ENCODE measurements at regions not wholly inside any gene's neighbourhood (a gene's known extent, or its start where the extent isn't known, plus 50 kb on each side); places are given as distances from the start of the nearest gene placed in this dataset.

- ATAC-seq (ENCODE audit: low read depth) (no peak), DNase-seq (ENCODE audit: low spot score) (no peak)
- peaks cover 5% of the 10 kb centered on the region for H3K4me1 ChIP-seq (ENCODE audit: insufficient read depth, poor library complexity, severe bottlenecking)
- no peaks in the 10 kb centered on the region for H3K27me3 ChIP-seq (ENCODE audit: insufficient read depth, poor library complexity, severe bottlenecking)
- TF ChIP-seq, protein P1, sequence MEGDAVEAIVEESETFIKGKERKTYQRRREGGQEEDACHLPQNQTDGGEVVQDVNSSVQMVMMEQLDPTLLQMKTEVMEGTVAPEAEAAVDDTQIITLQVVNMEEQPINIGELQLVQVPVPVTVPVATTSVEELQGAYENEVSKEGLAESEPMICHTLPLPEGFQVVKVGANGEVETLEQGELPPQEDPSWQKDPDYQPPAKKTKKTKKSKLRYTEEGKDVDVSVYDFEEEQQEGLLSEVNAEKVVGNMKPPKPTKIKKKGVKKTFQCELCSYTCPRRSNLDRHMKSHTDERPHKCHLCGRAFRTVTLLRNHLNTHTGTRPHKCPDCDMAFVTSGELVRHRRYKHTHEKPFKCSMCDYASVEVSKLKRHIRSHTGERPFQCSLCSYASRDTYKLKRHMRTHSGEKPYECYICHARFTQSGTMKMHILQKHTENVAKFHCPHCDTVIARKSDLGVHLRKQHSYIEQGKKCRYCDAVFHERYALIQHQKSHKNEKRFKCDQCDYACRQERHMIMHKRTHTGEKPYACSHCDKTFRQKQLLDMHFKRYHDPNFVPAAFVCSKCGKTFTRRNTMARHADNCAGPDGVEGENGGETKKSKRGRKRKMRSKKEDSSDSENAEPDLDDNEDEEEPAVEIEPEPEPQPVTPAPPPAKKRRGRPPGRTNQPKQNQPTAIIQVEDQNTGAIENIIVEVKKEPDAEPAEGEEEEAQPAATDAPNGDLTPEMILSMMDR (IDR thresholded peaks at IDR 0.05; ENCODE audit: poor library complexity, severe bottlenecking): no peak
- H3K4me3 ChIP-seq (ENCODE audit: severe bottlenecking): no peak overlapping the region
- no peaks in the 10 kb centered on the region for H3K36me3 ChIP-seq (ENCODE audit: low read depth)
- H3K27ac ChIP-seq (ENCODE audit: poor library complexity, severe bottlenecking): no peak overlapping the region
- H3K9me3 ChIP-seq (ENCODE audit: severe bottlenecking): no peaks in the 10 kb centered on the region
These were observed 243.2 kb downstream of the ANKRD60 start for GRCh38 chr20:57985278-57985677.

DNA sequence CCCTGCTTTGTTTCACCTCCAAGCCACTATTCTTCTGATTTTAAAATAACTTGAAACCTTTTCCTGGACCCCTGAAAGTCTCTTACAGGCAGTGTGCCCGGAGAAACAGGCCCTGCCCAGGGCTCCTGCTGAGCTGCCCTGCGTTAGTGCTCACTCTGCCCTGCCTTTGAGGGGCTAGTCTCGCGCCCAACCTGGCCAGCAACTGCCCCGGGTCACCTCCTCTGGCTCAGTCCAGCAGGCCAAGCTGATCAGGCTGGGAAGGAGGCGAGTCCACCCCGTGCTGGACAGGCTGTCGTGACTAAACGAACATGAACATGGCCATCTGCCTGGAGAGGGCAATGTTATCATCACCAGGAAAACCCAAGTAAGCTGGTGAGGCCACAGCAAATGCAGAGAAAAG, 245.4 kb downstream of the ANKRD60 start:
- no peak for DNase-seq (ENCODE audit: low spot score)
- TF ChIP-seq, protein P1 (IDR thresholded peaks at IDR 0.05; ENCODE audit: poor library complexity, severe bottlenecking): no peak
- Histone ChIP-seq H3K27ac (ENCODE audit: poor library complexity, severe bottlenecking) (no peak overlapping the region), H3K4me3 (ENCODE audit: severe bottlenecking) (no peak overlapping the region), H3K27me3 (ENCODE audit: insufficient read depth, poor library complexity, severe bottlenecking) (no peaks in the 10 kb centered on the region), H3K9me3 (ENCODE audit: severe bottlenecking) (no peaks in the 10 kb centered on the region), H3K4me1 (ENCODE audit: insufficient read depth, poor library complexity, severe bottlenecking) (no peaks in the 10 kb centered on the region), H3K36me3 (ENCODE audit: low read depth) (no peaks in the 10 kb centered on the region)
- no peak; the same call in 2 of the 3 replicates for ATAC-seq (ENCODE audit: low read depth)

GRCh38 chr20:57980506-57980905, 247.9 kb downstream of the ANKRD60 start:
- H3K27me3 ChIP-seq (ENCODE audit: insufficient read depth, poor library complexity, severe bottlenecking): no peaks in the 10 kb centered on the region
- no peaks in the 10 kb centered on the region for H3K9me3 ChIP-seq (ENCODE audit: severe bottlenecking)
- DNase-seq (ENCODE audit: low spot score) (no peak), ATAC-seq (ENCODE audit: low read depth) (no peak)
- H3K4me1 ChIP-seq (ENCODE audit: insufficient read depth, poor library complexity, severe bottlenecking): peaks cover 4% of the 10 kb centered on the region
- TF ChIP-seq, protein P1 (IDR thresholded peaks at IDR 0.05; ENCODE audit: poor library complexity, severe bottlenecking): no peak
- H3K4me3 ChIP-seq (ENCODE audit: severe bottlenecking): no peak overlapping the region
- no peaks in the 10 kb centered on the region for H3K36me3 ChIP-seq (ENCODE audit: low read depth)
- no peak overlapping the region for H3K27ac ChIP-seq (ENCODE audit: poor library complexity, severe bottlenecking)

- no peak for DNase-seq (ENCODE audit: low spot score)
These were observed 250.9 kb downstream of the ANKRD60 start for GRCh38 chr20:57977569-57977968.

DNA sequence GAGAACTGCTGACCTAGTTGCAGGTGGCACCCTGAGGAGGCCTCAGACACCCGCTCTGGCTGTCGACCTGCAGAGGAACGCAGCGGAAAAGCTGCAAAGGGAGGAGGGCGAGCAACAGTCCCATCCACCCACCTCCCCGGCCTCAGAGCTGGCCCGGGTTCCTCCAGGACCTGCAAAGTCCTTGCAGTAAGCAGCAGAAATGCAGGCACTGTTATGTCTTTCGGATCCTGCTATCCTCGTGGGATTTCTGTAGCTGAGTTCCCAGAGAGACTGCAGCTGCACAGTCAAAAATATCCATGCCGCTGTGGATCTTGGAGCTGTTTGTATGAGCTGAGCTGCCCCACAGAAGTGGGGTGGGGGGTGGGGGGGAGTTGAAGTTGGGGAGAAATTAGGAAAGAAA, 251.3 kb downstream of the ANKRD60 start:
- DNase-seq (ENCODE audit: low spot score) (no peak), ATAC-seq (ENCODE audit: low read depth) (no peak)
- Histone ChIP-seq H3K27ac (ENCODE audit: poor library complexity, severe bottlenecking) (no peak overlapping the region), H3K36me3 (ENCODE audit: low read depth) (no peaks in the 10 kb centered on the region), H3K9me3 (ENCODE audit: severe bottlenecking) (no peaks in the 10 kb centered on the region), H3K27me3 (ENCODE audit: insufficient read depth, poor library complexity, severe bottlenecking) (no peaks in the 10 kb centered on the region), H3K4me3 (ENCODE audit: severe bottlenecking) (no peak overlapping the region), H3K4me1 (ENCODE audit: insufficient read depth, poor library complexity, severe bottlenecking) (peaks cover 4% of the 10 kb centered on the region)
- TF ChIP-seq, protein P1 (IDR thresholded peaks at IDR 0.05; ENCODE audit: poor library complexity, severe bottlenecking): no peak

More at GRCh38 chr20:57977569-57977968, 250.9 kb downstream of the ANKRD60 start:
- Histone ChIP-seq H3K4me1 (ENCODE audit: insufficient read depth, poor library complexity, severe bottlenecking) (peaks cover 4% of the 10 kb centered on the region), H3K27me3 (ENCODE audit: insufficient read depth, poor library complexity, severe bottlenecking) (no peaks in the 10 kb centered on the region), H3K27ac (ENCODE audit: poor library complexity, severe bottlenecking) (no peak overlapping the region), H3K9me3 (ENCODE audit: severe bottlenecking) (no peaks in the 10 kb centered on the region), H3K36me3 (ENCODE audit: low read depth) (no peaks in the 10 kb centered on the region), H3K4me3 (ENCODE audit: severe bottlenecking) (no peak overlapping the region)
- ATAC-seq (ENCODE audit: low read depth): no peak
- TF ChIP-seq, protein P1 (IDR thresholded peaks at IDR 0.05; ENCODE audit: poor library complexity, severe bottlenecking): no peak

All from RWPE2 (cell line).